ENCODE measurements at regions not wholly inside any gene's neighbourhood (a gene's known extent, or its start where the extent isn't known, plus 50 kb on each side); places are given as distances from the start of the nearest gene placed in this dataset.
"Not testable (repeated sequence)": the region's sequence is repeated elsewhere in the genome, so short reads cannot be mapped to it uniquely, and the experiment has no call there.

DNA sequence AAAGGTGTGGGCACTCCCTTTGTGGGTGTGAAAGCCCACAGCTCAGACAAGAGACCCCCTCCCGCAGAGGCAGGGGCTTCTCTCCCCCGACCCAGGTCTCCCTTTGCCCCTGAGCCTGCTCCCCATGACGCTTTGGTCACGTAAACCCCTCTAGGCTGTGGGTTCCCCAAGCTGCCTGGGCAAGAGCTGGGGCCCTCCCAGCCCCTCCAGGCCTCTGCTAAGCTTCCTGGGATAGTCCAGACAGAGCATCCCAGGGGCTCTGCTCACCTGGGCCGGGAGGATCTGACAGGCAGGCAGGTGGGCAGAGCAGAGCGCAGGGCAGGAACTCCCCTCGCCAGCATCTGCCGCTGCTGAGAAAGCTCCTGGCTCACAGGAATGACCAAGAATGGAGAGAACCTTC lies 177.3 kb downstream of the BANP start:
- CTCF ChIA-PET: no interaction called here
- Mint-ChIP-seq H3K4me3 (no peak overlapping the region), H3K9me3 (no peaks in the 10 kb centered on the region), H3K36me3 (no peaks in the 10 kb centered on the region), H3K27me3 (no peaks in the 10 kb centered on the region), H3K27ac (no peak overlapping the region), H3K4me1 (no peaks in the 10 kb centered on the region)
- no peak for DNase-seq

DNA sequence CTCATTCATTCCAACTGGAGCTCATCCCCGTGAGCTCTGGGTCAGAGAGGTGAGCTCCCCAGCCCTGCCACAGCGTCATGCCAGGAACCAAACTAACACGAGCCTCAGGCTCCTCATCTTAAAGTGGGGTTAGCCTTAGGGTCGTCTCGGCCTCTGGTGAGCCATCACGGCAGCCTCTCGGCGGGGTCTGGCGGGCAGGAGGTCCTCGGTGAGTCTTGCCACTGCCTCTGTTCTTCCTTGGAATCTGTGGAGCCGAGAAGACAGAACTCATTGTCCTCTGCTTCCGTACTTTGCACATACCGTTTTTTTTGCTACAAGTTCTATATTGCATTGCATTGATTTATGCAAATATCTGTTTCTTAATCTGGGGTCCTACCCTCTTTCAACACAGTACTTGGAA lies 177.9 kb downstream of the BANP start:
- H3K9me3 Mint-ChIP-seq, H3K4me3 Mint-ChIP-seq, DNase-seq, CTCF ChIA-PET, H3K27ac Mint-ChIP-seq, H3K4me1 Mint-ChIP-seq, H3K36me3 Mint-ChIP-seq, H3K27me3 Mint-ChIP-seq: not testable (repeated sequence)

DNA sequence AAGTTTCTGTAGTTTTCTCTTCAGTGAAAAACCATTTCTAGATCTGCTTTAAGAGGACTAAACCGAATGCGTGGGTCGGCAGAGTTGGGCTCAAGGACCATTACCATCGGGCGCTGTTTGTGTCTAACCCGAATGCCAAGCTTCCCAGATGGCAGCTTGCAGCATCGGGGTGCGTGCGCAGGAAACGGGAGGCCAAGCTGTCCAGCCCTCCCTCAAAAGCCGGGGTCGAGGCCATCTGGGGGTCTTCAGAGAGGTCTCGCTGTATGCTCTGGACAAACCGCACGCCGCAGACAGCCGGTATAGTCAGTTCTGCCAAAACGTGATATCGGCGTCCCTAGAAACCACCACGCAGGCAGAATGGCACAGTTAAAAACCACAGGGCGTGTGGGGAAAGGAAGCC lies 178.8 kb downstream of the BANP start:
- H3K27ac Mint-ChIP-seq: no peak overlapping the region
- CTCF ChIA-PET: no interaction called here
- no peak overlapping the region for H3K4me3 Mint-ChIP-seq
- no peak for DNase-seq
- H3K9me3 Mint-ChIP-seq: no peaks in the 10 kb centered on the region
- H3K27me3 Mint-ChIP-seq: no peaks in the 10 kb centered on the region
- H3K36me3 Mint-ChIP-seq: no peaks in the 10 kb centered on the region
- H3K4me1 Mint-ChIP-seq: no peaks in the 10 kb centered on the region

DNA sequence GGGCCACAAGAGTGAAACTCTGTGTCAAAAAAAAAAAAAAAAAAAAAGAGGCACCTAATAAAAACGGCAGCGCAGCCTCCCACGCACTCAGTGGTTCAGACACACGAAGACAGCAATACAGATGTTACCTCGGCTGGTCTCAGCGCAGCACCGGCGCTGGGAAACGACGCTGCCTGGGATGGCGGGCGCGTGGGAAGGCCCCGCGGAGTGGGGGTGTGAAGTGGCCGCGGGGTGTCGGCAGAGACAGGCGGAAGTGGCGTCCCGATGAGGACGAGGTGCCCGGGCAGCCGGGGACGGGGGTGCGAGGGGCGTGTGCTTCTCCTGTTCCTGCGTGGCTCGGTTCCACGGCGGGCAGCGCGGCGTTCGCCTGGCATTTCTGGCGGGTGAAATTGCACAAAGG lies 179.4 kb downstream of the BANP start:
- no peak overlapping the region for H3K4me3 Mint-ChIP-seq
- H3K27me3 Mint-ChIP-seq: no peaks in the 10 kb centered on the region
- CTCF ChIA-PET: no interaction called here
- H3K36me3 Mint-ChIP-seq: no peaks in the 10 kb centered on the region
- no peaks in the 10 kb centered on the region for H3K4me1 Mint-ChIP-seq
- H3K27ac Mint-ChIP-seq: no peak overlapping the region
- H3K9me3 Mint-ChIP-seq: no peaks in the 10 kb centered on the region
- no peak for DNase-seq

DNA sequence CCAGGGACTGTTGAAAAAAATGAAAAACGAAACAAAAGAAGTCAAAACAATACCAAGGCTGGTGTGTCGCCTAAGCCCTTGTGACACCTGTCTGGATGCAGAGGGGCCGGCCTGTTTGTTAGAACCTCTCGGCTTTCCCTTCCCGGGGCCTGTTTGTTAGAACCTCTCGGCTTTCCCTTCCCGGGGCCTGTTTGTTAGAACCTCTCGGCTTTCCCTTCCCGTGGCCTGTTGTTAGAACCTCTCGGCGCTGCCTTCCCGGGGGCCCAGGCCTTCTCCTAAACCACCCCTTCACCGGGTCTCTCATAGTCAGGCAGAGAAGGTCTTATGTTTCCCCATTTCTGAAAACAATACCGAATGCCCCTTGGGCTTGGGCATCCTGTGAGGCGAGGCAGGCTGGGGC lies 180.0 kb downstream of the BANP start:
- H3K4me1 Mint-ChIP-seq: no peaks in the 10 kb centered on the region
- no peaks in the 10 kb centered on the region for H3K9me3 Mint-ChIP-seq
- H3K27ac Mint-ChIP-seq: no peak overlapping the region
- no peaks in the 10 kb centered on the region for H3K27me3 Mint-ChIP-seq
- H3K4me3 Mint-ChIP-seq: no peak overlapping the region
- DNase-seq: no peak
- no peaks in the 10 kb centered on the region for H3K36me3 Mint-ChIP-seq
- CTCF ChIA-PET: no interaction called here

DNA sequence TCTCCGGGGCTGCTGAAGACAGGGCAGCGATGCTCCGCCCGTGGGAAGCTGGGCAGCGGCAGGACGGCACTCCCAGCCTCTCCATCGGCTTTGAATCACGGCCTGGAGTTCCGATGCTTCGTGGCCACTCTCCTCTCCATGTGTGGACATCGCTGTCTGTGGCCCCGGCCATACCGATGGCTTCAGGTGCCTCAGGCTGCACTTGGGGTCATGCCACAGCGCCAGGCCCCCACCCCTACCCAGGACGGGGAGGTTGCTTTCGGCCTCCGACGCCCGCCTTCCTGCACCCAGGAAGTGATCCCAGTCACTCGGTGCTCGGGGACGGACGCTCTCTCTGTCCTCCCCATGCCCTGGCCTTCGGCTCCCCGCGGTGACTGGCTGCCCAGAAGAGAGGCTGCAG lies 180.7 kb downstream of the BANP start:
- DNase-seq: no peak
- no peaks in the 10 kb centered on the region for H3K9me3 Mint-ChIP-seq
- CTCF ChIA-PET: no interaction called here
- no peak overlapping the region for H3K4me3 Mint-ChIP-seq
- no peaks in the 10 kb centered on the region for H3K36me3 Mint-ChIP-seq
- no peaks in the 10 kb centered on the region for H3K4me1 Mint-ChIP-seq
- no peaks in the 10 kb centered on the region for H3K27me3 Mint-ChIP-seq
- no peak overlapping the region for H3K27ac Mint-ChIP-seq

DNA sequence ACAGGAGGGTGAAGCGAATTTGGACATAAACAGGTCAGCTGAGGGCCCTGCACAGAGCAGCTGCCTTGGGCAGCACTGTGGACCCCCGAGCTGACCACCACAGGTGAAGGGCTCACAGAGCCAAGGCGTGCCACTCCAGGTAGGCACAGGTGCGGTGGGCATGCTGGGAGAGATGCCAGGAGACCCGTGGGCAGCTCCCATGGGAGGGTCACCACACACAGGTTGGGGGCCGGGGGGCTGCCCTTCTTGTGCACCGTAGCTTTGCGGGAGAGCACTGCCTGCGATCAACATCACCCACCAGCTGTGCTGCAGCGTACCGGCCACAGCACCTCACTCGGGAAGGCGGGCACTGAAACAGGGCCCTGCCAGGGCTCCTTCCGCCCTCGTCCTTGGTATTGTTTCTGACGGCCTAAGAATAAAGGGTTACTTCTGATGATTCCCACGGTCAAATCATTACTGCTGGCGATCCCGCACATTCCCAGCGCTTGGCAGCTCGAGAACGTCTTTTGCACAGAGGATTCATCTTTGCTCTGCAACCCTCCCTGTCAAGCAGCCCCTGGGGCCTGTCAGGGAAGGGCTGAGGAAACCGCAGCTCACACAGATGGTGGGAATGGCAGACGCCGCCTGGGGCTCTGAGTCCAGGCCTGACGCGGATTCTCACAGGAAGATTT lies 181.7 kb downstream of the BANP start:
- peaks cover 4% of the 10 kb centered on the region for H3K9me3 Mint-ChIP-seq
- CTCF ChIA-PET: no interaction called here
- no peaks in the 10 kb centered on the region for H3K27me3 Mint-ChIP-seq
- no peaks in the 10 kb centered on the region for H3K4me1 Mint-ChIP-seq
- no peak for DNase-seq
- no peak overlapping the region for H3K4me3 Mint-ChIP-seq
- no peaks in the 10 kb centered on the region for H3K36me3 Mint-ChIP-seq
- H3K27ac Mint-ChIP-seq: no peak overlapping the region

DNA sequence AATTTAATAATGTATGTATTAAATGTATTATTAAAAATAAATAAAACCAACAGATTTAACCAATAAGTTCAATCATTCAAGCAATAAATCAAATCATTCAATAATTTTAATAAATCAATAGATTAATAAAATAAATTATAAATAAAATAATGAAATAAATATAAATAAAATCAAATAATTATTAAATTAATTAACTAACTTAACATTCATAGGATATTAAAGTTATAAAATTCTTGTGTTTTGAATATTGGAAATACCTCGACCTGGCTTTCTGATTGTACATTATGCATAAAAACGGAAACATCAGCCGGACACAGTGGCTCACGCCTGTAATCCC lies 182.2 kb downstream of the BANP start:
- CTCF ChIA-PET: no interaction called here
- no peak overlapping the region for H3K27ac Mint-ChIP-seq
- no peaks in the 10 kb centered on the region for H3K36me3 Mint-ChIP-seq
- no peaks in the 10 kb centered on the region for H3K4me1 Mint-ChIP-seq
- peaks cover 8% of the 10 kb centered on the region for H3K9me3 Mint-ChIP-seq
- DNase-seq: no peak
- H3K27me3 Mint-ChIP-seq: no peaks in the 10 kb centered on the region
- no peak overlapping the region for H3K4me3 Mint-ChIP-seq

DNA sequence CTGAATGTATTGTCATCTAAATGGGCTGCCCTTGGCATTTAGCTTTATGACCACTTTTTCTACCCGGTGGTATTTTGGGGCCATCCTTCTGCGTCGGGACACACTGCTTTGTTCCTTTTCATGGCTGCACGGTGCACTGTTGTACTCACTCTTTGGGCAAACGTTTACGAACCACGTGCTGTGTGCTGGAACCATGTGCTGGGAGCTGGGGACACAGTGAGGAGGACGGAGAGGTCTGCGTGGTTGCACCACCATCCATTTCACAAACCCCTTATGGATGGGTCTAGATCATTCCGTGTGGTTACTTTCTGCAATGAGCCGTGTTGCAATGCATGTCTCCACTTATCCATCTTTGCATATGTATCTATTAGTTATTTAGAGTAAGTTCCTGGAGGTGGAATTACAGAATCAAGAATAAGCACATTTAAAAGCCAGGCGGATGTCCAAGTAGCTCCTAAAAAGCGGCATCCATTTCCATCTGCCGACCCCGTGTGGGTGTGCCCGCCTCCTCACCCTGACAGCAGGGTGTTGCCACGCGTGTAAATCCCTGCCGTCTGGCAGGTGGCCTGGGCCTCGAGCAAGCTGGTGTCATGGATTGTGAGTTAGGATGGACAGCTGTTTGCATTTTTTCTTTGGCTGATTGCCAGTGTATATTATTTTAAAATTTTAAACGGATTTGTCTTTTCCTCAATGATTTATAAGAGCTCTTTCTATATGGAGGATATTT lies 183.1 kb downstream of the BANP start:
- H3K4me1 Mint-ChIP-seq, H3K4me3 Mint-ChIP-seq, DNase-seq, H3K36me3 Mint-ChIP-seq, H3K27ac Mint-ChIP-seq, H3K27me3 Mint-ChIP-seq, CTCF ChIA-PET: not testable (repeated sequence)
- H3K9me3 Mint-ChIP-seq: peaks cover 13% of the 10 kb centered on the region

DNA sequence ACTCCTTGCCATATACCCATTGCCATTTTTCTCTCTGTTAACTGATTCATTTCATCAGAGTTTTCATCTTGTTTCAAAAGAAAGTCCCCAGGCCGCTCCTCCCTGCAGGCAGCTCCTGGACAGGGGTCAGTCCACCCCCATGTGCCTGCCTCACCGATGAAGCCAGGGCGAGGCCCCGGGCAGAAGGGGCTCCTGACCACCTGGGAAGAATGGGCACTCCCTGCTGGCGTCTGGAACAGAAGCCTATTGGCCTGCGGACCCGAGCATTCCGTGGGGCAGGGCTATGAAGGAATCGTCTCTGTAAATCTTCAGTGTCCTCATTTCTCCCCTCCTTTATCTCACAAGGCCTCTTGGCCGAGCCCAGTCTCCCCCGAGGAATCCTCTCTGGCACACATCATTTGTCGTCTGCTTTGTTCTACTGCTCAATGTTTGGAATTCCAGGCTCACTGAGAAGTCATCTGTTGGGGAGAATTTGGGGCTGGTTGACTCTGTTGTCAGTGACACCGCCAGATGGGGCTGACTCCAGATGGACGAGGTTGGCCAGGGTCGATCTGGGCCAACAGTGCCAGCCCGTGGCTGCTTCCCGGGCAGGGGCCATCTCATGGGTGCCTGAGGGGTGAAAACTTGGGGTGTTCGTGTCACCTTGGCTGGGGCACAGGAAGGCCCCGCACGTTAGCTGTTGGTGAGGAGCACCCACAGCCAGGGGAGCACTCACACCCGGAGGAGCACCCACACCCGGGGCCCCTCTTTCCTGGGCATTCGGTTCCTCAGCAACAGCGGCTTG lies 183.9 kb downstream of the BANP start:
- H3K27ac Mint-ChIP-seq, H3K36me3 Mint-ChIP-seq, DNase-seq, H3K27me3 Mint-ChIP-seq, H3K4me3 Mint-ChIP-seq, H3K4me1 Mint-ChIP-seq, CTCF ChIA-PET: not testable (repeated sequence)
- peaks cover 13% of the 10 kb centered on the region for H3K9me3 Mint-ChIP-seq

DNA sequence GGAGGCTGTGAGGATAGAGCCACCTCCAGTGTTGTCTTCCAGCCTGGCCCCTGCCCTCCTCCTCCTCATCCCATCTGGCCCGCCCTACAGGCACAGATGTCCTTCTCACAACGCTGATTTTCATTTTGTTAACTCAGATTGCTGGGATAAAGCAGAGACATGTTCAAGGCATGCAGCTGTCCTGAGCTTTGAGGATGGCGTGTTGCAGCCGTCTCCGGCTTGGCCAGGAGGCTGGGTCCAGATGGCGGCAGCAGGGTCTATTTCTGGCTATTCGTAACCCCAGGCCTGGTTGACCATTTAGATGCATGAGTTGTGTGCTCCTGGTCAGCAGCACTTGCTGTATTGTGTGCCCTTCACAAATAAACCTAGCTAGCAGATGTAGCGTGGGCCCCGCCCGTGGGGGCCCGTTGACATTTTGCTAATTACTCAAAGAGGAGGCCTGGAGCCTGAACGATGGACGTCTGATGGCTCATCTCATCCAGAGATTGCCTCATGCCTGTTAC lies 185.0 kb downstream of the BANP start:
- H3K36me3 Mint-ChIP-seq, CTCF ChIA-PET: not testable (repeated sequence)

DNA sequence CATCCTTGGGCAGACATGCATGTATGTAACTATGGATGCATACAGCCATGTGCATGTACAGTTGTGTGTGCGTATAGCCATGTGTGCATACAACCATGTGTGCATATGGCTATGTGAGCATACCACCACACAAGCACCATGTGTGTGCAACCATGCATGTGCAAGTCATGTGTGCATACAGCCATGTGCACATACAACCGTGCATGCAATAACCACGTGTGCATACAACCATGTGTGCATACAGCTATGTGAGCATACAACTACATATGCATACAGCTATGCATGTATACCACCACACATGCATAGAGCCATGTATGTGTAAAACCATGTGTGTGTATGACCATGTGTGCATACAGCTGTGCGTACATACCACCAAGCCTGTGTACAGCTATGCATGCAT lies 185.7 kb downstream of the BANP start:
- H3K36me3 Mint-ChIP-seq, H3K27ac Mint-ChIP-seq, DNase-seq, H3K4me1 Mint-ChIP-seq, H3K27me3 Mint-ChIP-seq, H3K4me3 Mint-ChIP-seq, CTCF ChIA-PET: not testable (repeated sequence)
- peaks cover 13% of the 10 kb centered on the region for H3K9me3 Mint-ChIP-seq

More for the DNA sequence above, 185.0 kb downstream of the BANP start:
- not testable (repeated sequence) for H3K27me3 Mint-ChIP-seq, H3K4me1 Mint-ChIP-seq, H3K27ac Mint-ChIP-seq, DNase-seq, H3K4me3 Mint-ChIP-seq
- H3K9me3 Mint-ChIP-seq: peaks cover 13% of the 10 kb centered on the region

DNA sequence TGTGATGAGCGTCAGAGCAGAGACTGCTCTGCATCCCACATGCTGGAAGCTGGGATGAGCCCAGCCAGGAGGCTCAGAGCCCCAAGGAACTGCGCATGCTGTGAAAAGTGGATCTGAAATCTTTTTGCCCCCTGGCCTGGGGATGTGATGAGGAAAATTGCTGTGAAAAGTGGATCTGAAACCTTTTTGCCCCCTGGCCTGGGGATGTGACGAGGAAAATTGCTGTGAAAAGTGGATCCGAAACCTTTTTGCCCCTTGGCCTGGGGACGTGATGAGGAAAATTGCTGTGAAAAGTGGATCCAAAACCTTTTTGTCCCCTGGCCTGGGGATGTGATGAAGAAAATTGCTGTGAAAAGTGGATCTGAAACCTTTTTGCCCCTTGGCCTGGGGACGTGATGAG lies 187.9 kb downstream of the BANP start:
- CTCF ChIA-PET, H3K4me3 Mint-ChIP-seq, H3K4me1 Mint-ChIP-seq, H3K36me3 Mint-ChIP-seq, H3K27ac Mint-ChIP-seq, DNase-seq, H3K27me3 Mint-ChIP-seq: not testable (repeated sequence)
- peaks cover 13% of the 10 kb centered on the region for H3K9me3 Mint-ChIP-seq

DNA sequence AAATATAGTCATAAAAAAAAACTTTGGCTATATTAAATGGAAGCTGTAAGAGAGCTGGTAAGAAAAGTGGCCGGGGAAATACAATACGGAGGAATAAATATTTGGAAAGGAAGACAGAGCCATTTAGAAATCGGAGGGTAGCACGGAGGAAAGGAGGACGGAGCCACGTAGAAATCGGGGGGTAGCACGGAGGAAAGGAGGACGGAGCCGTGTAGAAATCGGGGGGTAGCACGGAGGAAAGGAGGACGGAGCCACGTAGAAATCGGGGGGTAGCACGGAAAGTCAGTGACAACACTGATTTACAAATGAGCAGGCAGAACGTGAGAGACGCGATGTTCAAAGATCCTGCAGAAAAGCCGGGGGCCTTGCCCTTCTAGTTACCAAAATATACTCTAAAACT lies 189.0 kb downstream of the BANP start:
- H3K36me3 Mint-ChIP-seq, DNase-seq, H3K4me3 Mint-ChIP-seq, CTCF ChIA-PET, H3K27me3 Mint-ChIP-seq, H3K27ac Mint-ChIP-seq, H3K4me1 Mint-ChIP-seq: not testable (repeated sequence)
- H3K9me3 Mint-ChIP-seq: peaks cover 13% of the 10 kb centered on the region

DNA sequence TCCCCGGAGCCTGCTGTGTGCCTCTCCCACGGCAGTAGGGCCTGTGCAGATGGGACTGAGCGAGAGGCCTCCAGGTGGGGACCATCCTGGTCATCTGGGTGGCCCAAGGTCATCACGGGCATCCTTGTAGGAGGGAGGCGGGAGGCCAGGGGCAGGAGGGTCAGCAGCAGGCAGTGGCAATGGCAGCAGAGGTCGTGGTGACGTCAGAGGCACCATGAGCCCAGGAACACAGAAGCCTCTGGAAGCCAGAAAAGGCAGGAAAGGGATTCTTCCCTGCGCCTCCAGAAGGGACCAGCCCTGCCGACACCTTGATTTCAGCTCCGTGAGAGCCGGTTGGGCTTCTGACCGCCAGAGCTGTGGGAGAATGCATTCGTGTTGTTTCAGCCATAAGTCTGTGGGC lies 190.3 kb downstream of the BANP start:
- CTCF ChIA-PET: no interaction called here
- DNase-seq: no peak
- Mint-ChIP-seq H3K36me3 (no peaks in the 10 kb centered on the region), H3K27ac (no peak overlapping the region), H3K4me1 (no peaks in the 10 kb centered on the region), H3K9me3 (peaks cover 13% of the 10 kb centered on the region), H3K4me3 (no peak overlapping the region), H3K27me3 (no peaks in the 10 kb centered on the region)

Measured in activated naive CD4-positive, alpha-beta T cell treated with anti-CD3 and anti-CD28 coated beads, Interleukin-2, amount 10 ng/mL, durations not matched to agents 7 days and 5 days (primary cell).